AG20443 (cell line): ENCODE measurements at regions not wholly inside any gene's neighbourhood (a gene's known extent, or its start where the extent isn't known, plus 50 kb on each side); places are given as distances from the start of the nearest gene placed in this dataset.
A peak's percentile ranks its signal among the peaks of the same experiment; 100 is the strongest.

Experiments used
- DNase-seq: peaks from one replicate; pipeline ENCODE4 v3.0.0; 2012; ENCODE audit warnings: low spot score, mixed read lengths

GRCh38 chr12:89954259-89954658 is 245.6 kb upstream of the ATP2B1 start:
- no peak for DNase-seq

DNA sequence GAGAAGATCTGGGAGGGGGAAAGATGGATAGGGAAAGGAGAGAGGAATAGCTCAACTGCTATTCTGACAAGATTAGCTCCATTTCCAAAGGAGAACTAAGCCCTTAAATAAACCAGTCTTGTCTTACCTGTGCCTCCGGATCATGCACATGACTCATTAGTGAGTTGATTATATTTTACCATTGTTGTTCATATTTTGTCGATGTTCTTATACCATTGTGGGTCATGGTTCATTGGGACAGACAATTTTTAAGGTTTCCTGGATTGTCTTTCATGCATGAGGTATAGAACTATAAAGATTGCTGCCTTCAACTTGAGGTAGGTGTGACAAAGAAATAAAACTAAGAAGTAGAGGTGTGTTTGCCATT is 243.0 kb upstream of the ATP2B1 start:
- DNase-seq, result no peak

- peak; percentile 44 for DNase-seq
Measured at GRCh38 chr12:89951050-89951693, 242.5 kb upstream of the ATP2B1 start.

GRCh38 chr12:89950421-89950820 is 241.8 kb upstream of the ATP2B1 start:
- DNase-seq, result no peak

DNA sequence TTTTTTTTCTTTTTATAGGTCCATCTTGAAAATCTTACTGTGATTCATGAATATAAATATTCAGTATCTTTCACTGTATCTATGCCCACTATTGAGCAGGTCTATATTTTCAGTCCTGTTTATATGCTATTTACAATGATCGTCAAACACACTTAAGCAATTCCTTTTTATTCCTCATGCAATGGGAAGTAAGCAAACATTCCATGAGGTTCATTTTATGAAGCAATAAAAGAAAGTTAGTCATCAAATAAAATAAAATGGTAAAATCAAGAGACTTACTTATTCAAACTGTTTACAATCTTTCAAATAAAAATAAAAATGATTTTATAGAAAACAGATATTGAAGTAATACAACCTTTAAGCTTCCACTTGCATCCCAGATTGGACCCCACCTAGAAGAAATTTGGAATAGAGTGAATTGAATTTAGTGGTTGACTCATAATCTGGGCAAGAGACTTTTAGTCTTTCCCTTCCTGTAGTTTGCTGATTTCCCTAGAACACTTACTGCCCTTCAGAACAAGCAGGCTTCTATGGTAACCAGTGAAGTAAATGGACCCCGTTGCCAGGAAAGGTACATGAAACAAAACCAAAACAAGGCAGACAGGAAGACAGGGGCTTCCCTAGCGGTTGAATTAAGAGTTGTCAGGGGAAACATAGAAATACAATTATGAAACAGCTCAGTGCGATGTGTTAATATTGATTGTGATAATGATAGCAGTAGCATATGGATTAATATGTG is 241.0 kb upstream of the ATP2B1 start:
- DNase-seq, result peak; percentile 44

- no peak for DNase-seq
Measured at GRCh38 chr12:89948271-89949175, 239.9 kb upstream of the ATP2B1 start.

GRCh38 chr12:89947437-89948270 is 239.0 kb upstream of the ATP2B1 start:
- DNase-seq, result peak; percentile 73

DNA sequence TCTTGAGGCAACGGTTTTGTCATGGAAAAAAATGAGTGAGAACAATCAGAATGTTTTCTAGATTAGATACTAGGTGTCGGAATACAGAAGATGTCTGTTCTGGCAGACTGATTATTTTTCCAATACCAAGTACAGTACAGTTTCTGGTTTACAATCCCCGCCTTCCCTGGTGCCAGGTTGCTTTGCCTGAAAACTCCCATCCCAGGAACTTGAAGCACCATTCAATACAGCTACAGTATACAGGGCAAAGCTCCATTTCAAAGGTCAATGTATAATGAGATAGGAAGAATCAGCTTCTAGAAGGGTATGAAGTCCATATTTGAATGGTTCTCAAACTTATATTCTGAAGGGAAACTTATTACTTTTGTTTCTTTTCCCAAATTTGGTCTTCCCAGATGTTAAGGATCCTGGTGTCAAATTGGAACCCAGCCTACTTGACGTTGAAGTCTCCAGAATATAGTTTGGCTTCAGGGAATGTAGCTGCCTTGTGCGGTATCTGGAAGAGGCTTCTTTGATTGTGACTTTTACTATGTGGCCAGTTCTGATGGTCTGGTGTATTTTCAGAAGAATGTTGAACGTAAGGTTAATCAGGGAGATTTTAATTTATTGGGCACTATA is 238.0 kb upstream of the ATP2B1 start:
- DNase-seq, result no peak

DNA sequence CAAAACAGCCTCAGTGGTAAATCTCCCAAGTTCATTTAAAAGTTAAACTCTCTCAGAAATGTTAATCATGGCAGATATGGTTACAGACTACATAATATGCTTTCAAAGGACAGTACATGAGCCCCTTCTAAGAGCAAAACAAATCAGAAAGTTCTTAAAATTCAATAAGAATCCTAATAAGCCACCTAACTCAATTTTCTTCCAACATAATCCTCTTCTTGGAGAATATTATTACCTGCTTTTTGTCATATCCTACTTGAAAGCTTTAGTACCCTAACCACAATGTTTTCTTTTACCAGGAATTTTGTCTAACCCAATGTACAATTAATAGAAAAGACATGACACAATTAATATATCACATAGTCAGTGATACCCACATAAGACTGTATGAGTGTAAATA is 236.5 kb upstream of the ATP2B1 start:
- no peak for DNase-seq

GRCh38 chr12:89943463-89943862 is 234.8 kb upstream of the ATP2B1 start:
- DNase-seq, result no peak

DNA sequence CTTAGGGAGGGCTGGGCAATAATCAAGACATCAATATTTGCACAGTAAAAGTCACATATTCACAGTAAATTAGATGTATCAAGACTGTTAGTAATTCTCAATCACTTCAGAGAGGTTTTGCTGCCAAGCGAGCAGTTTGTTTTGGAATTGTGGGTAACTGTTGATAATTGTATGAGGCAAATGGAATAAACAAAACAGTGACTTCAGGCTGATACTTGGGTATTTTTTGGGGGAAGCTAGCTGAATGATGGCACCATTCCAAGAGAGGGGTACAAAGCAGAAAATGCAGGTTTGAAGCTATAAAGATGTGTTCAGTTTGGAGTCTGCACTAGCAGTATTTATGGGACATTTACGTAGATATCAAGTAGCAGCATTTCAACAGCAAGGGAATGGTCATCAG is 232.8 kb upstream of the ATP2B1 start:
- DNase-seq, result no peak

- DNase-seq, result no peak
Measured at GRCh38 chr12:89939522-89940215, 231.0 kb upstream of the ATP2B1 start.

- DNase-seq, result no peak
Measured at GRCh38 chr12:89936631-89937030, 228.0 kb upstream of the ATP2B1 start.

- no peak for DNase-seq
Measured at GRCh38 chr12:89935850-89936249, 227.2 kb upstream of the ATP2B1 start.

GRCh38 chr12:89933911-89934310 is 225.3 kb upstream of the ATP2B1 start:
- peak; percentile 30 for DNase-seq

GRCh38 chr12:89932954-89933353 is 224.3 kb upstream of the ATP2B1 start:
- no peak for DNase-seq

- no peak for DNase-seq
Measured at GRCh38 chr12:89928467-89928866, 219.8 kb upstream of the ATP2B1 start.

DNA sequence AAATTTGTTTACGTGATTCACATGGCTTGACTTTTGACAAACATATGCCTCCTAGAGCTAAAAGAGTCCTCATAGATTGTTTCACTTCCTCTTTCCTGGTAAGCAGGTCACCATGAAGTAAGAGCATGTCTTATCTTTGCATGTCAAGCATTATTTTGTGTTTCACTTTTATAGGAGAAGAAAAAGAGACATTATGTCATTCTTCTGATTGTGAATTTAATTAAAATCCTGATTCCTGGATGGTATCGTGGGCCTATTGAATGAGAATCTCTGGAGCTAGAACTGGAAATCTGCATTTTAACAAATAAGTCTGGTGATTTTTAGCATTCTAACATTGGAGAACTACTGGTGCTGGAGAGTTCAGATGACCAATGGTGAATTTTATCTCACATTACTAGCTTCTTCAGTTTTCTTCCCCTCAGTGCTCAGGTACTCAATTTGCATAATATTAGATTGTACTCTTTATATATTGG is 218.6 kb upstream of the ATP2B1 start:
- DNase-seq, result no peak

- no peak for DNase-seq
Measured at GRCh38 chr12:89924191-89924590, 215.6 kb upstream of the ATP2B1 start.

GRCh38 chr12:89923091-89923490 is 214.5 kb upstream of the ATP2B1 start:
- no peak for DNase-seq

DNA sequence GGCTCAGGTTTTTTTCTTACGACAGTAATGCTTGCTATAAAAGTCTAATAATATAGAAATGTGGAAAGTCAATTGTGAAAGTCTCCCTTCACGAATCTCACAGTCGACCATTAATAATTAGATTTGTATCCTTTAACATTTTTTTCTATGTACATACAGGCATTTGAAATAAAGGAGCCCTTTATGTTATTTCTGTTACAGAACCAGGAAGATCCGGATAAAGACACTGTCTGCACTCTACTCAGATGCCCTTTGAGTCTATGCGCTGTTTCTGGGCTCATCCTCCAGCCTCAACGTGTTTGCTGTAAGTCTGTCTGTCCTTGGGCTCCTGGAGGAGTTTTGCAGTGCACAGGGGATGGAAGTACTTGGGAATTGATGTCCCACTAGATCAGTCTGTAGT is 212.2 kb upstream of the ATP2B1 start:
- DNase-seq, result no peak
